GM23338 (cell line): ENCODE measurements at regions not wholly inside any gene's neighbourhood (a gene's known extent, or its start where the extent isn't known, plus 50 kb on each side); places are given as distances from the start of the nearest gene placed in this dataset.

Experiments
- EZH2 ChIP-seq: fragments of 200-600 bp; sonication (generic); IDR thresholded peaks from one replicate; pipeline ENCODE4 v1.8.0; 2017; ENCODE audit warnings: antibody characterized with exemption, mild to moderate bottlenecking, low read depth; ENCODE audit not compliant: unreplicated experiment
- EZH2phosphoT487 ChIP-seq: fragments of 200-600 bp; sonication (generic); IDR thresholded peaks from one replicate; pipeline ENCODE4 v1.8.1; 2018; ENCODE audit warnings: antibody characterized with exemption; ENCODE audit not compliant: unreplicated experiment
- POLR2AphosphoS5 ChIP-seq: IDR thresholded peaks from 2 replicates; pipeline ENCODE4 v1.6.1; 2016; ENCODE audit warnings: antibody characterized with exemption, low read depth
- TF ChIP-seq, protein P1 (sequence below), 2 experiments: fragments of 200-600 bp in 1 of 2; sonication (generic) in 1 of 2; conservative IDR thresholded peaks; 2 replicates each; pipeline versions ENCODE4 v1.5.1 to v1.6.1; 2016 to 2017; ENCODE audit warnings: antibody characterized with exemption in 2 of 2, low read depth in 2 of 2, mild to moderate bottlenecking in 2 of 2, moderate library complexity in 1 of 2

DNA sequence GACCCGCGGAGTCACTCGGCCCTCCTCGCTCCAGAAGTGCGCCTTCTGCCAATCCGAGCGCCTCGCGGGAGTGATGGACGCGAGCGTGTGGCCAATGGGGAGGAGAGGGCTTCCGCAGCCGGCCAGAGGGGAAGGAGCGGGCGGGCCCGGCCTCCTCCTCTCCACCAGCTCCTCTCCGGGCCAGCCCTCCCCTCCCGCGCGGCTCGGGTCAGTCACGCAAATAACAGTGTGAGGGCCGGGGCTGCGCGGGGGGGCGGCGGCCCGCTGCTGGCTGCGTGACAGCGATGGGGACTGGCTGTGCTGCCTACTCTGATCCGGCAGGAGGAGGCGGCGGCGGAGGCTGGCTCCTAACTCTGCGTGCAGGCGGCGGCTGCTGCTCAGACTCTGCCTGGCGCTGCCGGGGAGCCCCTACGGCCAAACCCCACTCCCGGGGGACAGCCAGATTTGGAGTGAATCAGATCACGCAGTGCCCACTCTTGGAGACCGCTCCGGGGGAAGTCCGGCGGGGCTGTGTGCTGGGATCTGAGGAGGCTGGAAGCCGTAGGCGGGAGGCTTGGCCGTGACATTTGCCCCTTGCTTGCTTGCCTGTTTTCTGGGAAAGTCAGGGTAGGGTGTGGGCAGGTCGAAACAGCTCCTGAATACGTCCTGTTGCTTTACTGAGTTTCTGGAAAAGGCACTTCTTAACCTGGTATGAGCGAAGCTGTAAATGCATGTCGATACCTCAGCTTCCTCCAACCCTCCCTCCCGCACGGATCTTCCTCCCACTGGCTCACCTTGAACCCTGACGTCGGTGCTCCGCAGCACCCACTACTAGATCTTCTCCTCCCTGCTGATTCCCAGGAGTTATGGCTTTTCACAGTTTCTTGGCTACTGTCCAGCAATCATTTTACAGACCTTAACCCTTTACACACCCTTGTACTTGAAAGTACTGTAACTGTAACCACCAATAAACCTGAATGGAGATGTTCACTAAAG, 97.9 kb upstream of the SERTAD2 start:
- TF ChIP-seq EZH2 (no peak), EZH2phosphoT487 (no peak), POLR2AphosphoS5 (no peak)
- TF ChIP-seq, protein P1, sequence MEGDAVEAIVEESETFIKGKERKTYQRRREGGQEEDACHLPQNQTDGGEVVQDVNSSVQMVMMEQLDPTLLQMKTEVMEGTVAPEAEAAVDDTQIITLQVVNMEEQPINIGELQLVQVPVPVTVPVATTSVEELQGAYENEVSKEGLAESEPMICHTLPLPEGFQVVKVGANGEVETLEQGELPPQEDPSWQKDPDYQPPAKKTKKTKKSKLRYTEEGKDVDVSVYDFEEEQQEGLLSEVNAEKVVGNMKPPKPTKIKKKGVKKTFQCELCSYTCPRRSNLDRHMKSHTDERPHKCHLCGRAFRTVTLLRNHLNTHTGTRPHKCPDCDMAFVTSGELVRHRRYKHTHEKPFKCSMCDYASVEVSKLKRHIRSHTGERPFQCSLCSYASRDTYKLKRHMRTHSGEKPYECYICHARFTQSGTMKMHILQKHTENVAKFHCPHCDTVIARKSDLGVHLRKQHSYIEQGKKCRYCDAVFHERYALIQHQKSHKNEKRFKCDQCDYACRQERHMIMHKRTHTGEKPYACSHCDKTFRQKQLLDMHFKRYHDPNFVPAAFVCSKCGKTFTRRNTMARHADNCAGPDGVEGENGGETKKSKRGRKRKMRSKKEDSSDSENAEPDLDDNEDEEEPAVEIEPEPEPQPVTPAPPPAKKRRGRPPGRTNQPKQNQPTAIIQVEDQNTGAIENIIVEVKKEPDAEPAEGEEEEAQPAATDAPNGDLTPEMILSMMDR (conservative IDR thresholded peaks at IDR 0.05; ENCODE audit: low read depth in 2 of 2), result no peak
